Brain microvascular endothelial cell (primary cell): ENCODE measurements at regions not wholly inside any gene's neighbourhood (a gene's known extent, or its start where the extent isn't known, plus 50 kb on each side); places are given as distances from the start of the nearest gene placed in this dataset.

Source experiments
- DNase-seq: peaks from one replicate; pipeline ENCODE4 v3.0.0-alpha.2; 2020
- H3K27ac ChIP-seq: fragments of 250-450 bp; sonication (Bioruptor Pico); 2 replicates; pipeline ENCODE4 v1.5.1; 2020; ENCODE audit warnings: mild to moderate bottlenecking, moderate library complexity
- H3K27me3 ChIP-seq: fragments of 250-450 bp; sonication (Bioruptor Pico); replicated peaks from 2 replicates; pipeline ENCODE4 v1.5.1; 2020; ENCODE audit warnings: mild to moderate bottlenecking
- H3K36me3 ChIP-seq: fragments of 250-450 bp; sonication (Bioruptor Pico); replicated peaks from 2 replicates; pipeline ENCODE4 v1.5.1; 2020; ENCODE audit warnings: mild to moderate bottlenecking
- H3K4me3 ChIP-seq: 2 replicates; pipeline ENCODE4 v1.5.1; 2011; ENCODE audit warnings: low read depth, mild to moderate bottlenecking, control low read depth, low read length, moderate library complexity
- in situ Hi-C: cut with HindIII; loops from 2 replicates; pipeline ENCODE4 v1.10.0; 2017; ENCODE audit warnings: low sequenced_read_pairs, low pct_ligation_motif_present
- TF ChIP-seq, protein P1 (sequence below): IDR thresholded peaks from 2 replicates; pipeline ENCODE4 v1.5.1; 2011; ENCODE audit warnings: low read depth, mild to moderate bottlenecking, moderate library complexity, low read length, control low read depth, inconsistent platforms; ENCODE audit errors: missing control alignments

DNA sequence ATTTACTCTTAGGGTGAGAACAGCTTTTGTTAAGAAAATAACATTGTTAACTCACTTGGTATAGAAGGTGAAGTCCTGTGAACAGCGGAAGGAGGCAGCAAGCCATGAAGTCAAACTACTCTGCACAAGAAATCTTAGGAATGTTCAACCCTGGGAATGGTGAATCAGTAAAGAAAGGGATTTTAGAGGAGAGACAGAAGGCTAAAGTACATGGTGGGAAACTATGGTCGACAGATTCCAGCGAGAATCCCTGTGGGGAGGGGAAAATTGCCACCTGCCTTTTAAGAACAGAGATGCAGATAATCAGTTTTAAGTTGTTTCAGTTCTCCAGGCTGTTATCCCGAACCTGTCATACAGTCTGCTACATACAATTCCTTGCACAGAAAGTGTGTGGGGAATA is 63.2 kb upstream of the PTPRR start:
- Histone ChIP-seq H3K27me3 (no peaks in the 10 kb centered on the region), H3K27ac (no peak overlapping the region), H3K36me3 (no peaks in the 10 kb centered on the region), H3K4me3 (no peak overlapping the region)
- TF ChIP-seq, protein P1, sequence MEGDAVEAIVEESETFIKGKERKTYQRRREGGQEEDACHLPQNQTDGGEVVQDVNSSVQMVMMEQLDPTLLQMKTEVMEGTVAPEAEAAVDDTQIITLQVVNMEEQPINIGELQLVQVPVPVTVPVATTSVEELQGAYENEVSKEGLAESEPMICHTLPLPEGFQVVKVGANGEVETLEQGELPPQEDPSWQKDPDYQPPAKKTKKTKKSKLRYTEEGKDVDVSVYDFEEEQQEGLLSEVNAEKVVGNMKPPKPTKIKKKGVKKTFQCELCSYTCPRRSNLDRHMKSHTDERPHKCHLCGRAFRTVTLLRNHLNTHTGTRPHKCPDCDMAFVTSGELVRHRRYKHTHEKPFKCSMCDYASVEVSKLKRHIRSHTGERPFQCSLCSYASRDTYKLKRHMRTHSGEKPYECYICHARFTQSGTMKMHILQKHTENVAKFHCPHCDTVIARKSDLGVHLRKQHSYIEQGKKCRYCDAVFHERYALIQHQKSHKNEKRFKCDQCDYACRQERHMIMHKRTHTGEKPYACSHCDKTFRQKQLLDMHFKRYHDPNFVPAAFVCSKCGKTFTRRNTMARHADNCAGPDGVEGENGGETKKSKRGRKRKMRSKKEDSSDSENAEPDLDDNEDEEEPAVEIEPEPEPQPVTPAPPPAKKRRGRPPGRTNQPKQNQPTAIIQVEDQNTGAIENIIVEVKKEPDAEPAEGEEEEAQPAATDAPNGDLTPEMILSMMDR: no peak
- DNase-seq: no peak
- in situ Hi-C loops: no loop called here

DNA sequence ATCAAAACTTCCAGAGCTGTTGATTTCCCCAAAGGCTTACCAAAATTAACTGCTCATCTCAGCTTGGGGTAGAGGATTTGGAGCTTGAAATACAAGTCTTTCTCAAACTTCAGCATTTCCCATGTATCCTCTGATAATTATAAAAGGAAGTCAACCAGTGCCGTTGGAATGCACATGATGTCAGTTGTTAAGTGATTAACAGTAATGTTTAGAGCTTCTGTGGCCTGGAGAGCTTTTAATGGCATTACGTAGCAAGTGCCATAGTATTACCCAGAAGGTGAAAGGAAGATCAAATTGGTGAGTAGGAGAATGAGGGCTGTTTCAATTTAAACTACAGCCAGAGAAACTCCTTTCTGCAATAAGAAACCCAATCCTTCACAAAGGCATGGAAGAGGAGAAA is 62.5 kb upstream of the PTPRR start:
- Histone ChIP-seq H3K27me3 (no peaks in the 10 kb centered on the region), H3K36me3 (no peaks in the 10 kb centered on the region), H3K4me3 (no peak overlapping the region), H3K27ac (peak overlapping the region; percentile 43)
- DNase-seq: no peak
- TF ChIP-seq, protein P1: no peak
- in situ Hi-C loops: no loop called here

DNA sequence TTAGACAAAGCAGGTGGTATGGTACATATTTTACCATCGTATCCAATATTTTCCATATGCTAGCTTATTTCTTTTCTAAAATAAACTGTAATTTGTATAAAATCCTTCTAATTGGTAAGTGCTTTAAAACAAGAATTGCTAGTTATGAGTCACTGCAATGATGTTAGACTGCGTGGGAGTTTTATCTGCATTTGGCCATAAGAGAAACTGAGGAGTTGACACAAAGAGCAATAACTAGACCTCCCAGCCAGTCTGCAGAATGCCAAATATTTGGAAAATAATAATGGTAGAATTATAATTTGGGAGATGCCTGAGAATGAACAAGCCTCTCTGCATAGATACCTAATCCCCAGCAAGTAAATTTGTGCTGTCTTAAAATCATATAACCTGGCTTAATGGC is 61.7 kb upstream of the PTPRR start:
- no peak overlapping the region for H3K4me3 ChIP-seq
- TF ChIP-seq, protein P1: no peak
- DNase-seq: peak; percentile 31
- no peaks in the 10 kb centered on the region for H3K36me3 ChIP-seq
- H3K27ac ChIP-seq: peak overlapping the region; percentile 43
- H3K27me3 ChIP-seq: no peaks in the 10 kb centered on the region
- in situ Hi-C loops: no loop called here

DNA sequence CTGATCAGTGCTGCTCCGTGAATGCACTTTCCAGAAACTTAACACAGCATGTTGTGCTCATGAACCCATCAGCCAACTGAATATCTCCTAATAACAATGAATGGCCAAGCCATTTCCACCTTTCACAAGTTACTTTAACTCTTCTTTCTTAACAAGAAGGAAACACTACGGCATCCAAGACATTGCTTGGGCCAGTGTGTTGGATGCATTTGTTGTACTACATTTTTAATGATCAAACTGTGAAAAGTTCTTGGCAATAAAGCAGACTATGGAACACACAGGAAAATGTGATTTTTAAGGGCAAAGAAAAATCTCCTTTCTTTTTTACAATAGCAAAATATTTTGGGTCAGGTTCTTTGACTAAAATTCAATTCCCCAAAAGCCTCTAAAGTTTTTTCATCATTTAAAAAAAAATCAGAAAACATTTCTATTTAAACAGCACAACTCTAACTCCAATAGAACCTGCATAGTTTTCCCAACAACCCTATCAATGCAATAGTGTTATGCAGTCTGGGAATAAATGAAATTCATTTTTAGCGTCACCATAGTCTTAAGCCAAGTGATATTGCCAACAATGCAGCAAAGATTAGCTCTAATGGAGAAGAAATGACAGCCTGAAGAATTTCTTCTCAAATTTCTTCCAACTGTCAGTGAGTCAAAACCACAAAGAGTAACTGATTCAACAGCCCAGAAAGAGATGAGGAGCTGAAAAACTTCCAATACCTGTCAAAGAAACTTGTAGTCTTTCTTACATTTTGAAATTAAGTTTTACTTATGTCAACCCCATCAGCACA is 50.7 kb upstream of the PTPRR start:
- Histone ChIP-seq H3K4me3 (no peak overlapping the region), H3K36me3 (no peaks in the 10 kb centered on the region), H3K27me3 (no peaks in the 10 kb centered on the region), H3K27ac (no peak overlapping the region)
- in situ Hi-C loops: no loop called here
- TF ChIP-seq, protein P1: no peak
- no peak for DNase-seq
